ENCODE measurements at regions not wholly inside any gene's neighbourhood (a gene's known extent, or its start where the extent isn't known, plus 50 kb on each side); places are given as distances from the start of the nearest gene placed in this dataset.

DNA sequence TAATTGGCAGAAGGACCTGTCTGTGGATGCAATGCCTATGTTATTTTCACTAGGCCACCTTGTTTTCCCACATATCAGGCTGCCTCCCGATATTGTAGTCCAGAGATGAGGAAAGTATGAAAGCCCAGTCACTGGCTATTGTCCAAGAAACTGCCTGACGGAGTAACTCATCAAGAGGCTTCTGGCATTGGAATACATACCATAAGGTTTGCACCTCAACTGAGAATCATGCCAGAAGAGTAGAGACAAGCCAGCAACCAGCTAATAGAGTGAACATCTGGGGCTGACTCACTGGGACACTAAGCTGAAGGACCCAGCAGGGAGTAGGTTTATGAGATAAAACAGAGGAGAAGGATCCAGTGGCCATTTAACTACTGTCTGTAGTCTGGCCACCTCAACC, 137.2 kb upstream of the FST start:
- H3K27me3 Mint-ChIP-seq (ENCODE audit: low read depth) = no peaks in the 10 kb centered on the region
- H3K4me1 Mint-ChIP-seq = peaks cover 32% of the 10 kb centered on the region
- no peaks in the 10 kb centered on the region for H3K36me3 Mint-ChIP-seq (ENCODE audit: low read depth)
- peaks cover 14% of the 10 kb centered on the region for H3K9me3 Mint-ChIP-seq
- TF ChIP-seq, protein P1, sequence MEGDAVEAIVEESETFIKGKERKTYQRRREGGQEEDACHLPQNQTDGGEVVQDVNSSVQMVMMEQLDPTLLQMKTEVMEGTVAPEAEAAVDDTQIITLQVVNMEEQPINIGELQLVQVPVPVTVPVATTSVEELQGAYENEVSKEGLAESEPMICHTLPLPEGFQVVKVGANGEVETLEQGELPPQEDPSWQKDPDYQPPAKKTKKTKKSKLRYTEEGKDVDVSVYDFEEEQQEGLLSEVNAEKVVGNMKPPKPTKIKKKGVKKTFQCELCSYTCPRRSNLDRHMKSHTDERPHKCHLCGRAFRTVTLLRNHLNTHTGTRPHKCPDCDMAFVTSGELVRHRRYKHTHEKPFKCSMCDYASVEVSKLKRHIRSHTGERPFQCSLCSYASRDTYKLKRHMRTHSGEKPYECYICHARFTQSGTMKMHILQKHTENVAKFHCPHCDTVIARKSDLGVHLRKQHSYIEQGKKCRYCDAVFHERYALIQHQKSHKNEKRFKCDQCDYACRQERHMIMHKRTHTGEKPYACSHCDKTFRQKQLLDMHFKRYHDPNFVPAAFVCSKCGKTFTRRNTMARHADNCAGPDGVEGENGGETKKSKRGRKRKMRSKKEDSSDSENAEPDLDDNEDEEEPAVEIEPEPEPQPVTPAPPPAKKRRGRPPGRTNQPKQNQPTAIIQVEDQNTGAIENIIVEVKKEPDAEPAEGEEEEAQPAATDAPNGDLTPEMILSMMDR (IDR thresholded peaks at IDR 0.05; ENCODE audit: unreplicated experiment in 3 of 3) = no peak
- H3K27ac Mint-ChIP-seq = peak overlapping the region in 2 of 3 experiments; percentile 12 to 24
- no peak overlapping the region for H3K4me3 Mint-ChIP-seq

DNA sequence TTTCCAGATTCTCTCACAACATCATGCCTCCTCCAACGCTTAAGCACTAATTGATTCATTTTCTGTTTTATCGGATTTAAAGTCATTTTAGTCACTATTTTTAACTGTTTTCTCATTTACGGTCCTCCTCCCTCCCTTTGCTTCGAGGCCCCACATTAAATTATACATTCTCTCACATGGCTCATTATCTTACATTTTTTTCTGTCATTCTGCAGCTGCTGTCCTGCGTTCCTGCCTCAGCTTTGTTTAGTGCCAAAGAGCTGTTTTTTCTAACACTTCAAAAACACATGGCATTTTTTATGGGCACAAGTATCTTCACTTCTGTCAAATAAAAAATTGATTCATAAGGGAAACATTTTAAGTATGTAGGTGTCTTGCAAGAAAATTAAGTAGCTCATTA, 130.1 kb upstream of the FST start:
- Mint-ChIP-seq H3K4me3 (no peak overlapping the region), H3K36me3 (ENCODE audit: low read depth) (no peaks in the 10 kb centered on the region), H3K27ac (peak overlapping the region; percentile 30 to 71 (median 32)), H3K9me3 (no peaks in the 10 kb centered on the region), H3K27me3 (ENCODE audit: low read depth) (no peaks in the 10 kb centered on the region), H3K4me1 (peaks cover 18% of the 10 kb centered on the region)
- TF ChIP-seq, protein P1 (IDR thresholded peaks at IDR 0.05; ENCODE audit: unreplicated experiment in 3 of 3) = no peak

DNA sequence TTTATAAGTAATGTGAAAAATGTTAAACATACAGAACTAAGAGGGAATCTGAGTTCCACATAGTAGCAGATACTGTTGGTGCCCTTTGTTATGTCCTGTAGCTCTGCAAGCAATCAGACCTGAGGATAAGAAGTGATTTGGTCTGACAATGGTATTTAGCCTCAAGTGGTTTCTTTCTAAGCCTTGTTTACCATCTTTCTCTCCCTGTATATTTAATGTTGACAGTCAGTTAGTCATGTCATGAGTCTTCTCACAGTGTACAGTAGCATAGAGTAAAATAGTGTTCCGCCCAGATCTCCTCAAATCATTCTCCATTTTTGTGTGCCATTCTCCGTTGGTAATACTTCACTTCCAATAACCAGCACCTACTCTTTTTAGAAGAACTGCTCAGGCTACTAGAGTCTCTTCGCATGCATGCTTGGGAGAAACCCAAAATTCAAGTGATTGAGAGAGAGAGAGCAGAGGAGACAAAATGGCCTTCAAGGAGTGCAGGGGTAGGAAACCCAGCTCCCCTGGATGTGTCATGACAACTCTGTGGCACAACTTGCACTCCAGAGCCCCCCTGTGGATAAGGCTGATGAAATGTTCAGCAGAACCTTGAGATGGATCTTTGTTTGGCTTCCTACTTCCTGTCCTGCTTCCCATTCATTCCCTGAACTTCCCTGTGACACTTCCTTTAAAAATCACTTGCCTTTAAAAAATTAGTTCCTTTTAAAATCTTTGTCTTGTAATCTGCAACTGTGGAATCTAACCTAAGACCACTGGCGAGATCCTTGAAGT, 129.2 kb upstream of the FST start:
- no peaks in the 10 kb centered on the region for H3K9me3 Mint-ChIP-seq
- H3K4me1 Mint-ChIP-seq = peaks cover 18% of the 10 kb centered on the region
- TF ChIP-seq, protein P1 (IDR thresholded peaks at IDR 0.05; ENCODE audit: unreplicated experiment in 3 of 3) = no peak
- H3K4me3 Mint-ChIP-seq = no peak overlapping the region
- H3K27me3 Mint-ChIP-seq (ENCODE audit: low read depth) = no peaks in the 10 kb centered on the region
- no peak overlapping the region for H3K27ac Mint-ChIP-seq
- no peaks in the 10 kb centered on the region for H3K36me3 Mint-ChIP-seq (ENCODE audit: low read depth)

DNA sequence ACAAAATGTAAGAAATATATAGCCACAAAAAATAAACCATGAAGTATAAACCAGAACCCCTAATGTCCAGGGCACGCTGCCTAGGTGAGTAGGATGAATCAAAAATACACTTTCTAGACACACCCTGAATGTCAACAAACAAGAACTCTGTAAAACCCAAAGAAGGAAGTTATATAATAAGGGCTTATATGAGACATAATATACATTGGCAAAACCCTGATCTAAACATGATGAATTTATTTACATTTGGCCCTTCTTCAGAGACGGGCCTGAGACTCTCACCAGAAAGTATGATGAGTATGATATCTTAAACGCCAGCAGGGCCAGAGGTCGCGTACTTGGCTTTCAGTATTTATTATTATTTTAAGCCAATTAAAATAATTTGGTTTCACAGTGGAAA, 125.1 kb upstream of the FST start:
- no peaks in the 10 kb centered on the region for H3K36me3 Mint-ChIP-seq (ENCODE audit: low read depth)
- H3K4me3 Mint-ChIP-seq = no peak overlapping the region
- TF ChIP-seq, protein P1 (IDR thresholded peaks at IDR 0.05; ENCODE audit: unreplicated experiment in 3 of 3) = no peak
- H3K27ac Mint-ChIP-seq = no peak overlapping the region
- peaks cover 10% of the 10 kb centered on the region for H3K4me1 Mint-ChIP-seq
- no peaks in the 10 kb centered on the region for H3K9me3 Mint-ChIP-seq
- no peaks in the 10 kb centered on the region for H3K27me3 Mint-ChIP-seq (ENCODE audit: low read depth)

DNA sequence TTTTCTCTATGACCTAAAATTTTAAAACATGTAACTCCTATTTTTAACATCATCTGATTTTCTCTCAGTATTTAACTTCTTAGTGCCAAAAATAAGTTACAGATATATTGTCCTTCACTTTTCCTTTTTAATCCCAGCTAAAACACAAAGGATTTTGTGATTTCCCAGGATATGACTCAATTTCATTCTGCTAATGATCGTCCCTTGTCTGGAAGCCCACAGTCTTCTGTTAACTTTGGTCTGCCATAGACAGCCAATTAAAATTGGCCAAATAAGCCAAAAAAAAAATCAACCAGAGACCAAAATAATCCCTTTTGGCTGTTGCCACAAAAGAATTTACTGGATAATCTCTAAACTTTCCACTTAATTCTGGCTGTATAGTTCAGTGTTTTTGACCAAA, 124.5 kb upstream of the FST start:
- H3K9me3 Mint-ChIP-seq = no peaks in the 10 kb centered on the region
- TF ChIP-seq, protein P1 (IDR thresholded peaks at IDR 0.05; ENCODE audit: unreplicated experiment in 3 of 3) = no peak
- H3K27me3 Mint-ChIP-seq (ENCODE audit: low read depth) = no peaks in the 10 kb centered on the region
- H3K36me3 Mint-ChIP-seq (ENCODE audit: low read depth) = no peaks in the 10 kb centered on the region
- H3K4me3 Mint-ChIP-seq = no peak overlapping the region
- H3K4me1 Mint-ChIP-seq = peaks cover 4% of the 10 kb centered on the region
- no peak overlapping the region for H3K27ac Mint-ChIP-seq

DNA sequence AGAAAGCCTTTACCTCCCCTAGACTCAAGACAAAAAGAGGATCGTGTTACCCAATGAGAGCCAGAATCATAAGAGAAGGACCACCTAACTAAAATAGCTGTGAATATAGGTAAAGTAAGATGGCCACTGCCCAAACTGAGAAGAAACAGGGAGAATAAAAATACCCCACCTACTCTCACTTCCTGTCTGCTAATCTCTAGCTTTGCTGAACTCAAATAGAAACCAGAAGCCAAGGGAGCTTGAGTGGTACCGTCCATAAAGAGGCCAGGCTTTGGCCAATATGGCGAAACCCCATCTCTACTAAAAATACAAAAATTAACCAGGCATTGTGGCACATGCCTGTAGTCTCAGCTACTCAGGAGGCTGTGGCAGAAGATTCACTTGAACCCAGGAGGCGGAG, 123.0 kb upstream of the FST start:
- Mint-ChIP-seq H3K4me3 (no peak overlapping the region), H3K27me3 (ENCODE audit: low read depth) (no peaks in the 10 kb centered on the region), H3K27ac (no peak overlapping the region), H3K9me3 (no peaks in the 10 kb centered on the region), H3K36me3 (ENCODE audit: low read depth) (no peaks in the 10 kb centered on the region), H3K4me1 (no peaks in the 10 kb centered on the region)
- TF ChIP-seq, protein P1 (IDR thresholded peaks at IDR 0.05; ENCODE audit: unreplicated experiment in 3 of 3) = no peak

Measured in nephron (organoid).